K562 (cell line): ENCODE measurements at regions not wholly inside any gene's neighbourhood (a gene's known extent, or its start where the extent isn't known, plus 50 kb on each side); places are given as distances from the start of the nearest gene placed in this dataset.
"Not testable (repeated sequence)": the region's sequence is repeated elsewhere in the genome, so short reads cannot be mapped to it uniquely, and the experiment has no call there.

Experiments used
- ATAC-seq: fragments of 200-7000 bp; cut with Tn5 transposase; 3 replicates; pipeline ENCODE4 v1.9.1; 2020; ENCODE audit warnings: moderate library complexity
- BruUV-seq: library from RNA; stranded (reverse); fragments of 400-500 nt; replicated peaks from 2 replicates; lab custom pipeline; 2021; lab: Mats Ljungman, UMichigan
- CTCF ChIA-PET: fragments of 300-600 bp; formaldehyde crosslinking; extraction: SDS; loops from one replicate; lab custom pipeline; 2021; ENCODE audit warnings: low intra/inter-chr PET ratio; lab: Yijun Ruan, JAX
- POLR2A ChIA-PET: fragments of 300-600, 350-650 bp; sonication (Branson Sonifier 250); formaldehyde crosslinking; extraction: SDS; loops from one replicate; lab custom pipeline; 2021; ENCODE audit warnings: antibody characterized with exemption, inconsistent platforms; lab: Yijun Ruan, JAX
- DNase-seq, 4 experiments: peaks; one replicate each; pipeline versions ENCODE4 v3.0.0 to v3.0.0-alpha.2; 2011 to 2018; ENCODE audit warnings: low spot score in 3 of 4, mixed read lengths in 3 of 4; ENCODE audit errors: extremely low read depth in 1 of 4
- FAIRE-seq: peaks from 2 replicates; lab custom pipeline; 2011; peaks lifted over from hg19 to GRCh38; lab: Jason Lieb, UNC
- H2AFZ ChIP-seq: 2 replicates; pipeline ENCODE4 v1.6.0; 2011; ENCODE audit warnings: low read depth, low read length, control low read depth, inconsistent platforms
- H3K27ac ChIP-seq: fragments of 200-600 bp; 3 replicates; pipeline ENCODE4 v1.8.0; 2011; ENCODE audit warnings: low read depth, mild to moderate bottlenecking, control low read depth, inconsistent platforms, low read length, moderate library complexity, mixed read lengths; ENCODE audit errors: extremely low read depth
- H3K27me3 ChIP-seq, 2 experiments: fragments of 300-600 bp in 1 of 2; 2 replicates in 1 of 2; 3 replicates in 1 of 2; pipeline versions ENCODE4 v1.6.0 to v1.8.0; 2011; ENCODE audit warnings: inconsistent platforms in 2 of 2, low read length in 2 of 2, mild to moderate bottlenecking in 1 of 2, mixed read lengths in 1 of 2, moderate library complexity in 1 of 2; ENCODE audit not compliant: control insufficient read depth in 2 of 2, insufficient read depth in 2 of 2
- H3K36me3 ChIP-seq: fragments of 300-600 bp; 3 replicates; pipeline ENCODE4 v1.8.0; 2011; ENCODE audit warnings: mild to moderate bottlenecking, low read length, inconsistent platforms; ENCODE audit not compliant: control insufficient read depth, insufficient read depth
- H3K4me1 ChIP-seq, 2 experiments: fragments of 200-600 bp in 1 of 2; replicated peaks in 1 of 2; 2 replicates in 1 of 2; 3 replicates in 1 of 2; pipeline versions ENCODE4 v1.5.1 to v1.8.0; 2011; ENCODE audit warnings: inconsistent platforms in 2 of 2, low read length in 2 of 2, mild to moderate bottlenecking in 1 of 2, mixed read lengths in 1 of 2, moderate library complexity in 1 of 2; ENCODE audit not compliant: control insufficient read depth in 2 of 2, insufficient read depth in 2 of 2
- H3K4me2 ChIP-seq: 2 replicates; pipeline ENCODE4 v1.6.1; 2011; ENCODE audit warnings: low read length, control low read depth, inconsistent platforms, mixed read lengths; ENCODE audit not compliant: insufficient read depth
- H3K4me3 ChIP-seq: fragments of 200-600 bp; sonication (generic), shearing (Covaris generic); 2 replicates; pipeline ENCODE4 v1.5.1; 2016; ENCODE audit warnings: control low read depth, inconsistent platforms
- H3K79me2 ChIP-seq: fragments of 200-600 bp; 3 replicates; pipeline ENCODE4 v1.8.0; 2011; ENCODE audit warnings: low read length, inconsistent platforms; ENCODE audit not compliant: control insufficient read depth, insufficient read depth
- H3K9ac ChIP-seq, 2 experiments: 2 replicates each; pipeline versions ENCODE4 v1.6.0 to v1.6.1; 2011; ENCODE audit warnings: low read depth in 2 of 2, low read length in 2 of 2, control low read depth in 1 of 2, inconsistent platforms in 1 of 2, mild to moderate bottlenecking in 1 of 2, mixed read lengths in 1 of 2; ENCODE audit not compliant: insufficient read depth in 1 of 2
- H3K9me1 ChIP-seq: one replicate; pipeline ENCODE4 v1.6.0; 2011; ENCODE audit warnings: inconsistent platforms, mild to moderate bottlenecking, low read length, moderate library complexity; ENCODE audit not compliant: control insufficient read depth, insufficient read depth
- H3K9me3 ChIP-seq: replicated peaks from 2 replicates; pipeline ENCODE4 v1.5.1; 2011; ENCODE audit warnings: low read depth, low read length, inconsistent platforms; ENCODE audit not compliant: control insufficient read depth, insufficient read depth
- H4K20me1 ChIP-seq: replicated peaks from 2 replicates; pipeline ENCODE4 v1.6.1; 2011; ENCODE audit warnings: low read length, inconsistent platforms, mixed read lengths; ENCODE audit not compliant: control insufficient read depth, insufficient read depth
- WGBS: fragments of 100-300 bp; shearing (Covaris generic); methylation state at CpG from one replicate; pipeline ENCODE4 v1.1.6; 2016; ENCODE audit warnings: low coverage, mixed read lengths; ENCODE audit not compliant: insufficient coverage; ENCODE audit errors: missing lambda C conversion rate; 5-methylcytosine and 5-hydroxymethylcytosine counted together
- in situ Hi-C: fragments of 300-500 bp; cut with MboI; formaldehyde crosslinking; loops from 4 replicates; pipeline ENCODE4 v1.15.0; 2018; ENCODE audit warnings: inconsistent platforms, mixed read lengths
- intact Hi-C: fragments of 100-400 bp; cut with micrococcal nuclease; formaldehyde crosslinking; loops from 2 replicates; pipeline ENCODE4 v1.14.2; 2022

DNA sequence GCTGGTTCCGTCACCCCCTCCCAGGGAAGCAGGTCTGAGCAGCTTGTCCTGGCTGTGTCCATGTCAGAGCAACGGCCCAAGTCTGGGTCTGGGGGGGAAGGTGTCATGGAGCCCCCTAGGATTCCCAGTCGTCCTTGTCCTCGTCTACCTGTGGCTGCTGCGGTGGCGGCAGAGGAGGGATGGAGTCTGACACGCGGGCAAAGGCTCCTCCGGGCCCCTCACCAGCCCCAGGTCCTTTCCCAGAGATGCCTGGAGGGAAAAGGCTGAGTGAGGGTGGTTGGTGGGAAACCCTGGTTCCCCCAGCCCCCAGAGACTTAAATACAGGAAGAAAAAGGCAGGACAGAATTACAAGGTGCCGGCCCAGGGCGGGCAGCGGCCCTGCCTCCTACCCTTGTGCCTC, 51.9 kb upstream of the IQSEC3 start:
- H3K36me3 ChIP-seq, CTCF ChIA-PET, H3K9me3 ChIP-seq, H3K9ac ChIP-seq, H4K20me1 ChIP-seq, H3K4me3 ChIP-seq, H3K4me2 ChIP-seq, H3K9me1 ChIP-seq, POLR2A ChIA-PET, H3K79me2 ChIP-seq, H3K27me3 ChIP-seq, FAIRE-seq, DNase-seq, H3K27ac ChIP-seq, ATAC-seq, H2AFZ ChIP-seq, intact Hi-C loops, BruUV-seq, in situ Hi-C loops: not testable (repeated sequence)
- peaks cover 0 to 20% of the 10 kb centered on the region in 2 experiments; a peak in 3 of 5 replicates for H3K4me1 ChIP-seq
- WGBS = 17% methylated on average over 1 of the region's 12 CpGs

- H3K36me3 ChIP-seq, in situ Hi-C loops, H3K9me1 ChIP-seq, H3K9me3 ChIP-seq, H3K27me3 ChIP-seq, H3K4me3 ChIP-seq, BruUV-seq, H3K4me2 ChIP-seq, H4K20me1 ChIP-seq, CTCF ChIA-PET, H3K9ac ChIP-seq, intact Hi-C loops, H2AFZ ChIP-seq, ATAC-seq, DNase-seq, POLR2A ChIA-PET, H3K79me2 ChIP-seq, FAIRE-seq, H3K27ac ChIP-seq: not testable (repeated sequence)
- peaks cover 0 to 20% of the 10 kb centered on the region in 2 experiments; a peak in 3 of 5 replicates for H3K4me1 ChIP-seq
- WGBS = 96% methylated on average over 3 of the region's 9 CpGs
Observed at GRCh38 chr12:15381-15780, 51.2 kb upstream of the IQSEC3 start.

- H3K4me2 ChIP-seq = not testable (repeated sequence)
Observed at GRCh38 chr12:16019-16418, 50.5 kb upstream of the IQSEC3 start.

GRCh38 chr12:16541-16940, 50.0 kb upstream of the IQSEC3 start:
- FAIRE-seq, in situ Hi-C loops, H3K4me2 ChIP-seq, intact Hi-C loops, H2AFZ ChIP-seq, H3K36me3 ChIP-seq, H3K9me3 ChIP-seq, H3K79me2 ChIP-seq, H3K4me3 ChIP-seq, H3K27ac ChIP-seq, BruUV-seq, H3K9ac ChIP-seq, DNase-seq, POLR2A ChIA-PET, H3K9me1 ChIP-seq, H3K27me3 ChIP-seq, H4K20me1 ChIP-seq, ATAC-seq, CTCF ChIA-PET: not testable (repeated sequence)
- H3K4me1 ChIP-seq = peaks cover 0 to 20% of the 10 kb centered on the region in 2 experiments; a peak in 3 of 5 replicates
- 100% methylated on average over 3 of the region's 9 CpGs for WGBS

More at GRCh38 chr12:16019-16418, 50.5 kb upstream of the IQSEC3 start:
- POLR2A ChIA-PET, H3K27me3 ChIP-seq, H3K9me3 ChIP-seq, in situ Hi-C loops, H3K9ac ChIP-seq, H4K20me1 ChIP-seq, H2AFZ ChIP-seq, H3K9me1 ChIP-seq, H3K4me3 ChIP-seq, intact Hi-C loops, ATAC-seq, FAIRE-seq, H3K79me2 ChIP-seq, H3K27ac ChIP-seq, CTCF ChIA-PET, DNase-seq, H3K36me3 ChIP-seq: not testable (repeated sequence)
- TSS peak; percentile 21 for BruUV-seq
- peaks cover 0 to 20% of the 10 kb centered on the region in 2 experiments; a peak in 3 of 5 replicates for H3K4me1 ChIP-seq
- WGBS = 30% methylated on average over 2 of the region's 9 CpGs
